Trophoblast cell (in vitro differentiated cells and primary cell): ENCODE measurements at regions not wholly inside any gene's neighbourhood (a gene's known extent, or its start where the extent isn't known, plus 50 kb on each side); places are given as distances from the start of the nearest gene placed in this dataset.

Source experiments
- DNase-seq, 2 donors: peaks; one replicate each; pipeline ENCODE4 v3.0.0-alpha.2; 2016
- H2AFZ ChIP-seq: 2 replicates; pipeline ENCODE4 v1.6.1; 2013; ENCODE audit warnings: low read length, moderate library complexity, mild to moderate bottlenecking; ENCODE audit not compliant: insufficient read depth, poor library complexity
- H2AK5ac ChIP-seq: 2 replicates; pipeline ENCODE4 v1.6.1; 2013; ENCODE audit warnings: mild to moderate bottlenecking, low read length
- H2BK120ac ChIP-seq: 2 replicates; pipeline ENCODE4 v1.6.1; 2013; ENCODE audit warnings: low read length, mild to moderate bottlenecking, moderate library complexity; ENCODE audit not compliant: insufficient read depth, poor library complexity
- H2BK12ac ChIP-seq: 2 replicates; pipeline ENCODE4 v1.6.1; 2013; ENCODE audit warnings: mild to moderate bottlenecking, low read length, moderate library complexity
- H2BK5ac ChIP-seq: 2 replicates; pipeline ENCODE4 v1.6.1; 2013; ENCODE audit warnings: low read length, low read depth, moderate library complexity, mild to moderate bottlenecking; ENCODE audit not compliant: poor library complexity
- H3K14ac ChIP-seq: 2 replicates; pipeline ENCODE4 v1.6.1; 2013; ENCODE audit warnings: mild to moderate bottlenecking, low read length
- H3K18ac ChIP-seq: 2 replicates; pipeline ENCODE4 v1.6.1; 2013; ENCODE audit warnings: mild to moderate bottlenecking, low read length
- H3K23ac ChIP-seq: 2 replicates; pipeline ENCODE4 v1.6.1; 2013; ENCODE audit warnings: low read length
- H3K27ac ChIP-seq: 2 replicates; pipeline ENCODE4 v1.5.1; 2013; ENCODE audit warnings: low read depth, mild to moderate bottlenecking, inconsistent platforms, low read length, moderate library complexity
- H3K27me3 ChIP-seq: 2 replicates; pipeline ENCODE4 v1.6.1; 2013; ENCODE audit warnings: inconsistent platforms, mild to moderate bottlenecking, low read length, moderate library complexity; ENCODE audit not compliant: insufficient read depth
- H3K36me3 ChIP-seq, 2 experiments: 1 replicate in 1 of 2; 2 replicates in 1 of 2; pipeline ENCODE4 v1.6.1; 2013; ENCODE audit warnings: low read length in 2 of 2, mild to moderate bottlenecking in 2 of 2, moderate library complexity in 1 of 2; ENCODE audit not compliant: insufficient read depth in 2 of 2, control insufficient read depth in 1 of 2
- H3K4ac ChIP-seq: 2 replicates; pipeline ENCODE4 v1.6.1; 2013; ENCODE audit warnings: low read depth, mild to moderate bottlenecking, low read length, moderate library complexity
- H3K4me1 ChIP-seq, 2 experiments: 1 replicate in 1 of 2; 2 replicates in 1 of 2; pipeline ENCODE4 v1.6.1; 2013; ENCODE audit warnings: low read length in 2 of 2, mild to moderate bottlenecking in 2 of 2, moderate library complexity in 1 of 2; ENCODE audit not compliant: insufficient read depth in 2 of 2, control insufficient read depth in 1 of 2
- H3K4me2 ChIP-seq: 2 replicates; pipeline ENCODE4 v1.6.1; 2013; ENCODE audit warnings: inconsistent platforms, mild to moderate bottlenecking, low read length, moderate library complexity
- H3K4me3 ChIP-seq: 2 replicates; pipeline ENCODE4 v1.5.1; 2013; ENCODE audit warnings: mild to moderate bottlenecking, low read depth, low read length, inconsistent platforms
- H3K79me1 ChIP-seq: one replicate; pipeline ENCODE4 v1.6.1; 2013; ENCODE audit warnings: low read length
- H3K79me2 ChIP-seq: 2 replicates; pipeline ENCODE4 v1.6.1; 2013; ENCODE audit warnings: low read length, mild to moderate bottlenecking; ENCODE audit not compliant: control insufficient read depth, insufficient read depth, poor library complexity
- H3K9ac ChIP-seq: 2 replicates; pipeline ENCODE4 v1.6.1; 2013; ENCODE audit warnings: mild to moderate bottlenecking, low read length
- H3K9me3 ChIP-seq: 2 replicates; pipeline ENCODE4 v1.6.1; 2013; ENCODE audit warnings: low read depth, mild to moderate bottlenecking, control low read depth, inconsistent platforms, low read length; ENCODE audit not compliant: insufficient read depth
- H4K12ac ChIP-seq: 2 replicates; pipeline ENCODE4 v1.6.1; 2013; ENCODE audit warnings: low read depth, mild to moderate bottlenecking, low read length, moderate library complexity
- H4K8ac ChIP-seq: 2 replicates; pipeline ENCODE4 v1.6.1; 2013; ENCODE audit warnings: low read depth, mild to moderate bottlenecking, low read length, moderate library complexity
- H4K91ac ChIP-seq: one replicate; pipeline ENCODE4 v1.6.1; 2013; ENCODE audit warnings: low read depth, mild to moderate bottlenecking, low read length, moderate library complexity
- WGBS: extraction: QIAGEN DNeasy Blood & Tissue Kit; methylation state at CpG from one replicate; pipeline ENCODE4 v1.1.7; 2013; ENCODE audit warnings: missing lambda C conversion rate; ENCODE audit not compliant: insufficient read length, insufficient coverage; ENCODE audit errors: extremely low coverage; 5-methylcytosine and 5-hydroxymethylcytosine counted together

- Histone ChIP-seq H3K4ac (no peak overlapping the region), H3K9ac (no peak overlapping the region), H3K79me2 (no peaks in the 10 kb centered on the region), H3K36me3 (no peaks in the 10 kb centered on the region), H3K27me3 (no peaks in the 10 kb centered on the region), H4K8ac (no peak overlapping the region), H2AK5ac (no peak overlapping the region), H2BK120ac (no peak overlapping the region), H3K23ac (no peak overlapping the region), H3K4me1 (no peaks in the 10 kb centered on the region), H3K14ac (no peak overlapping the region), H3K79me1 (no peaks in the 10 kb centered on the region), H4K91ac (no peak overlapping the region), H2BK12ac (no peak overlapping the region), H2BK5ac (no peak overlapping the region), H3K18ac (no peak overlapping the region), H3K9me3 (no peaks in the 10 kb centered on the region), H4K12ac (no peak overlapping the region), H3K4me3 (no peak overlapping the region), H3K4me2 (no peak overlapping the region), H2AFZ (no peak overlapping the region), H3K27ac (no peak overlapping the region)
- WGBS: no CpG with 5 or more reads among the region's 9 CpGs
- no peak for DNase-seq
Measured at GRCh38 chr1:239303289-239303688, 83.1 kb upstream of the CHRM3 start.

- Histone ChIP-seq H4K12ac (no peak overlapping the region), H3K4me1 (no peaks in the 10 kb centered on the region), H2AK5ac (no peak overlapping the region), H3K23ac (no peak overlapping the region), H2AFZ (no peak overlapping the region), H3K14ac (no peak overlapping the region), H3K79me1 (no peaks in the 10 kb centered on the region), H2BK120ac (no peak overlapping the region), H2BK5ac (no peak overlapping the region), H4K8ac (no peak overlapping the region), H3K18ac (no peak overlapping the region), H3K79me2 (no peaks in the 10 kb centered on the region), H3K9ac (no peak overlapping the region), H3K27ac (no peak overlapping the region), H3K36me3 (no peaks in the 10 kb centered on the region), H3K4ac (no peak overlapping the region), H3K4me3 (no peak overlapping the region), H4K91ac (no peak overlapping the region), H3K27me3 (no peaks in the 10 kb centered on the region), H3K4me2 (no peak overlapping the region), H2BK12ac (no peak overlapping the region), H3K9me3 (no peaks in the 10 kb centered on the region)
- WGBS: no CpG with 5 or more reads among the region's 3 CpGs
- DNase-seq: no peak
Measured at GRCh38 chr1:239302696-239303095, 83.7 kb upstream of the CHRM3 start.

DNA sequence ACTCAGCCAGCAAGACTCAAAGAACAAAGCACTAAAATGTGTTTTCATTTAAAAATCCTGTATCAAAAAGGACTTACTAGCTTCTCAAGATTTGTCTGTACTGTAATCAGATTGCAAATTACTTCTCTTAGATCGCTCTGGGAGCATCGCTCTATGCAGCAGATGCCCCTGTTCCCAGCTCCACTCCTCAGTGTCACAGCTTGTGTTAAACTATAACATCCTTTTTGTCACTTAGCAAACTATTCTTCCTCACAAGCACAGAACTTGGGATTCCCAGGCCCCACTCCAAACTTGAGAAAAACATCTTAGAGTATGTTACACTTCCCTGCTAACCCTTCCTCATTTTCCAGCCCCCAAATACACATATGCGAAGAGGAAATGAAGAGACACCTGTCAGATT, 85.1 kb upstream of the CHRM3 start:
- H3K4ac ChIP-seq: no peak overlapping the region

DNA sequence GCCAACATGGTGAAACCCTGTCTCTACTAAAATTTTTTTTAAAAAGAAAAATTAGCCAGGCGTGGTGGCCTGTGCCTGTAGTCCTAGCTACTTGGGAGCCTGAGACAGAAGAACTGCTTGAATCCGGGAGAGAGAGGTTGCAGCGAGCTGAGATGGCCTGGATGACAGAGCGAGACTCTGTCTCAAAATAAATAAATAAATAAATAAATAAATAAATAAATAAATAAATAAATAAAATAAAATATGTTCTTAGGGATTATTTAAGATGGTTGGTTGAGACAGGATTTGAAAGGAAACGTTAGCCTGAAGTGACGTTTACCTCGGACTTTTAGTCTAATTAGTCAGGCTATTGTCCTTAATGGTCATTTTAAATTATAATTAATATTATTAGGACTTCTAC, 88.5 kb upstream of the CHRM3 start:
- DNase-seq: no peak
- Histone ChIP-seq H3K18ac (no peak overlapping the region), H3K14ac (no peak overlapping the region), H3K79me2 (no peaks in the 10 kb centered on the region), H3K4me2 (no peak overlapping the region), H2AK5ac (no peak overlapping the region), H3K79me1 (no peaks in the 10 kb centered on the region), H3K4ac (no peak overlapping the region), H2AFZ (no peak overlapping the region), H2BK120ac (no peak overlapping the region), H3K27ac (no peak overlapping the region), H3K9ac (no peak overlapping the region), H4K8ac (no peak overlapping the region), H3K9me3 (no peaks in the 10 kb centered on the region), H3K27me3 (no peaks in the 10 kb centered on the region), H4K12ac (no peak overlapping the region), H3K36me3 (no peaks in the 10 kb centered on the region), H3K23ac (no peak overlapping the region), H2BK12ac (no peak overlapping the region), H3K4me3 (no peak overlapping the region), H2BK5ac (no peak overlapping the region), H3K4me1 (no peaks in the 10 kb centered on the region), H4K91ac (no peak overlapping the region)
- no CpG with 5 or more reads among the region's 7 CpGs for WGBS

More for the DNA sequence above, 85.1 kb upstream of the CHRM3 start:
- Histone ChIP-seq H3K4me2 (no peak overlapping the region), H3K18ac (no peak overlapping the region), H3K4me3 (no peak overlapping the region), H2BK5ac (no peak overlapping the region), H3K27me3 (no peaks in the 10 kb centered on the region), H3K9ac (no peak overlapping the region), H3K79me1 (no peaks in the 10 kb centered on the region), H3K27ac (no peak overlapping the region), H2BK120ac (no peak overlapping the region), H3K36me3 (no peaks in the 10 kb centered on the region), H3K9me3 (no peaks in the 10 kb centered on the region), H4K91ac (no peak overlapping the region), H2AFZ (no peak overlapping the region), H2BK12ac (no peak overlapping the region), H3K14ac (no peak overlapping the region), H3K23ac (no peak overlapping the region), H4K12ac (no peak overlapping the region), H4K8ac (no peak overlapping the region), H3K4me1 (no peaks in the 10 kb centered on the region), H2AK5ac (no peak overlapping the region), H3K79me2 (no peaks in the 10 kb centered on the region)
- DNase-seq: no peak
- WGBS: no CpG with 5 or more reads among the region's 3 CpGs
